GF-D8 (cell line): ENCODE measurements at regions not wholly inside any gene's neighbourhood (a gene's known extent, or its start where the extent isn't known, plus 50 kb on each side); places are given as distances from the start of the nearest gene placed in this dataset.

ENCODE experiments used
- DNase-seq: peaks from one replicate; lab custom pipeline; 2025; lab: John Stamatoyannopoulos, UW

DNA sequence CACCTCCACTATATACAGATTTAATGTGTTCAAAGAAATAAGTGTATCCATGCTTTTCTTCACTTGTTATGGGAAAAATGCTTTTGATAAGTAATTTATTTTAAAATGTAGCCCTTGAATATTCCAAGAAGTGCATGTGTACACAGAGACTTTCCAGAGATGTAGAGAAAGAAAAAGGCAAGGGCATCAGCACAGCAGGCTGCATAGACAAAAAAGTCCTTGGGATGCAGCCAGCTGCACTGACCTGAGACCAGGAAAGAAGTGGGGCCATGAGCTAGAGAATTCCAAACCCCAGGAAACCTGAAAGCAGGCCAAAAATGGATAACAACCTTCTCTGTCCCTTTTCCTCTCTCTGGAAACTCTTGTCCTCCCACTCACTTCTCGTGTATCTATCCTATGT lies 51.6 kb upstream of the PRDM8 start:
- no peak for DNase-seq

- peak; percentile 31 for DNase-seq
Observed at GRCh38 chr4:80144676-80145470, 52.4 kb upstream of the PRDM8 start.

DNA sequence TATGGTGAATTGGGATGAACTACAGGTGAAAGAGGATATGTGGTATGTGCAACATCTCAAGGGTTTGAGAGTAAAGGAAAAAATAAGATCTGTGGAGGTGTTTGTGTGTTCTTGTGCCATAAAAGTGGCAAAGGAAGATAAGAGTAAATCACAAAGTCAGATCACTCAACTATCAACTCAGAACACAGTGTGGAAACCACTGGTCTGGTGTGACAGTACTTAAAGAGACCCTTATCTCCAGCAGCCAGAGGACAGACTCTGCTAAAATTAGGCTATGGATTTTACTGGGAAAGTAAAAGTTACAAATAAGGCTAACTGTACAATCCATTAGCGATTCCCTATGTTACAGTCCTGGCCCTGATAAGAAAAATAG lies 54.0 kb upstream of the PRDM8 start:
- peak; percentile 52 for DNase-seq

DNA sequence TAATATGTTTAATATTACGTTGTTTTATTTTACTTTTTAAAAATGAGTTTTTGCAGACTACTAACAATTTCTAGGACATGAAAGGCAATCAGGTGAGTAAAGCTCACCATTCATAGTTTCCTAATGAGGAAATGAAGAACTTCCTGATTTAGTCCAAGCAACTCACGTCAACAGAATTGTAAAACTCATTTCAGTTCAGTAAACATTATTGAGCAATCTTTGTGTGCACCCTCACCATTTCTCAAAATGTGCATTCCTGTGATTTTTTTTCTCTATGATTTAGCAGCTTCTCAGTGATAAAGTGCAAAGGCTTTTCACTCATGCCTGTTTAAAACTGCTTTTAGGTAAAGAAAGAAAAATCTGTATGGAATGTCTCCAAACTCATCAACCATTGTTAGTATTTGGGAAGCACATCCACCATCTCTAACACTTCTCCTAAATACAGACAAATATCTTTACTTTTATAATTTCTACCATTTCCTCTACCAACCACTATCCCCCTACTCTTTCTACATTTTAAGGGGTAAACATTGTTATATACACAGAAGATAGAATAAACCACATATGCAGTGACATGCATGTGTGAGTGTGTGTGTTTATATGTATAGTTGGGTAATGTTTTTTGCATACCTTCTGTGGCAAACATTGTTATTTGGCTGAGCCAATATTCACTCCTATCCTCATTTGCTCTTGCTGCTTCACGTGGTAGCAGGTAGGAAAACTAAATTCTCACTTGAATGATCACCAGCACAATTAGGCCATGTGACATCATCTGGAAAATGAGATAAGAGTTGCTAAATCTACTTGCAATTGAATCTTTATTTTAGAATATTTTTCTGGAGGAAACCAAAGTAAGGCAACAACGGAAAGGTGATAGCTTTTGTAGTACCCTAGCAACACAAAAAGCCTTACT lies 54.7 kb upstream of the PRDM8 start:
- peak; percentile 55 for DNase-seq

- DNase-seq: no peak
Observed at GRCh38 chr4:80141543-80141942, 55.8 kb upstream of the PRDM8 start.

GRCh38 chr4:80140194-80140593 lies 57.1 kb upstream of the PRDM8 start:
- no peak for DNase-seq

GRCh38 chr4:80139671-80140070 lies 57.6 kb upstream of the PRDM8 start:
- peak; percentile 3 for DNase-seq

GRCh38 chr4:80138551-80139538 lies 58.5 kb upstream of the PRDM8 start:
- DNase-seq: peak; percentile 54

- no peak for DNase-seq
Observed at GRCh38 chr4:80137631-80138030, 59.7 kb upstream of the PRDM8 start.

GRCh38 chr4:80136270-80136669 lies 61.0 kb upstream of the PRDM8 start:
- no peak for DNase-seq

GRCh38 chr4:80135702-80136058 lies 61.6 kb upstream of the PRDM8 start:
- no peak for DNase-seq

- no peak for DNase-seq
Observed at GRCh38 chr4:80134936-80135701, 62.1 kb upstream of the ANTXR2 start.

DNA sequence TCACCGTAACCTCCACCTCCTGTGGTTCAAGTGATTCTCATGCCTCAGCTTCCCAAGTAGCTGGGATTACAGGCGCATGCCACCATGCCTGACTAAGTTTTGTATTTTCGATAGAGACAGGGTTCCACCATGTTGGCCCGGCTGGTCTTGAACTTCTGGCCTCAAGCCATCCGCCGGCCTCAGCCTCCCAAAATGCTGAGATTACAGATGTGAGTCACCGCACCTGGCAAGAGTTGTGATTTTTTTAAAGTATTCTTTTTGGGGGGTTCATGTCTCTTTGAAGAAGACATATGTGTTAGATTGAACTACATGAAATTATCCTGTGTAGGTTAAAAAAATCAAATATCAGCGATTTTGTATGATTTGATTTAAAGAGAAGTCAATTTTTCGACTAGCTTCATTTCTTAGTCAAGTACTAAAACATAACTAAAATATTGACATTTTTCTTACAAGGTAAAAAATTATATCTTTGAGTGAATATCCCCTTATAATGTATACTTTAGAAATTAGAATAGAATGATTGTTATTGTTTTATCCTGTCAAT lies 60.3 kb upstream of the ANTXR2 start:
- DNase-seq: no peak

GRCh38 chr4:80129785-80130184 lies 56.8 kb upstream of the ANTXR2 start:
- no peak for DNase-seq

DNA sequence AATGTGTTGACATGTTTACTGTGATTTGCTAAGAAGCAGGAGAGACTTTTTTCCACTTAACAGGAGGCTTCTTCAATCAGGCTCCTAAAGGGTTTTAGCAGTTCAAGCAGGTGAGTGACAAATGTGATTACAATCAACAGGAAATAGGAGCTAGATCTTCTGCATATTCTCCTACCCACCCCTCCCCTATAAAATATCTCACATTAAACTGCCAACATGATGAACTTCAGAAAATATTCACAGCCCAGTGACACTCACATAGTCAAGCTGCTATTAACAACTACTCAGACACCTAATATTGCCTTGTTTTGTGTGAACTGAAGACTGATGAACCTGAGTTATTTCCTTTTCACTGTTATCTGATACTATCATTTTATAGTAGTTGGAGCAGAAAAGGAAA lies 55.9 kb upstream of the ANTXR2 start:
- DNase-seq: no peak

- DNase-seq: no peak
Observed at GRCh38 chr4:80127870-80128419, 54.9 kb upstream of the ANTXR2 start.

DNA sequence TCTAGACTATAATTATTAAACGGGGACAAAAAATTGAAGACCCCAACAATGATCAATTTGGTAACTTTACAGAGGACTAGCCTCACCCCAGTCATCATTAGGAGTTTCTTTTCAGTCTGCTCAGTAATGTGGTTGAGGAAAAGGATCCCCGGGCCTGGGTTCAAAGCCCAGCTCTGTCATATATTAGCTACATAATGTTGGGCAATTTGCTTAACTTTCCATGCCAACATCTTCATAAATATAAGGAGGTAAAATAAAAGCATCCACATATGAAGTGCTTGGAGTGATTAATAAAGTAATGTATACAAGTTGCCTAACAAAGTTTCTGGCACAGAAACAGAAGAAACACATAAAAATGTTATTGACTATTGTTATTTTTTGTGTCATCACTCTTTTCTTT lies 53.4 kb upstream of the ANTXR2 start:
- no peak for DNase-seq

DNA sequence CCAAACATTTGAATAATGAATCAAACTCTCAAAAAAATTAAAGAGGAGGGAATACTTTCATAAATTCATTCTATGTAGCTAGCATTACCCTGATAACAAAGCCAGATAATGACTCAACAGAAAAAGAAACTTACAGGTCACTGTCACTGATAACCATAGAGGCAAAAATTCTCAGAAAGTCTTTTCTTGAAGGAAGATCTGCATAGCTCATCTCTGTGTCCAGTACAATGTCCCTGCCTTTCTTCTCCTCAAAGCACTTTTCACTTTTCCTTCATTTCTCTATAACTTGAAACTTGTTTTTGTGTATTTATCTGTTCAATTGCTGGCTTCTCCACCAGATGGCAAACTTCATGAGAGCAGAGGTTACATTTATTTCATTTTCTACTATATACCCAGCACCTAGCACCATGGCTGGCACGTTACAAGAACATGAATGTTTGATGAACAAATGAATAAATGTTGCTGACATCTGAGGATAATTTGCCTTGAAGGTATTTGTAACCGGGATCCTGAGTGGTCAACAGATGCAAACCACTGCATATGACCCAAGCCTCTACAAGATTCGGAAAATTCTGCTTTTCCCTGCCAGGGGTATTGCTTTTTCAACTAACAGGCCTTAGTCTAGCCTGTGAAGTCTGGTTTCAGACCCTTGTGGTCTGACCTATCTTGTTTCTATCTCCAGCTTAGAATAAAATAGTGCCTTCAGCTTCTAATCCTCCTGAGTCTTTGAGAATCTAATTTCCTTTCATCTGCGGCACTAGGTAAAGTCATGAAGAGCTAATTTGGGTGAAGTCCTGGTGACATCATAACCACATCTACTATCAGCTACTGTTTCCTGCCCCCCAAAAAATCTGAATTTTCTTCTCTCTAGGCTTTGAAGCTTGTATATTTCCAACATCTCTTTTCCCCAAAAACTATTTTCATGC lies 52.5 kb upstream of the ANTXR2 start:
- peak; percentile 43 for DNase-seq
